ENCODE measurements at regions not wholly inside any gene's neighbourhood (a gene's known extent, or its start where the extent isn't known, plus 50 kb on each side); places are given as distances from the start of the nearest gene placed in this dataset.

DNA sequence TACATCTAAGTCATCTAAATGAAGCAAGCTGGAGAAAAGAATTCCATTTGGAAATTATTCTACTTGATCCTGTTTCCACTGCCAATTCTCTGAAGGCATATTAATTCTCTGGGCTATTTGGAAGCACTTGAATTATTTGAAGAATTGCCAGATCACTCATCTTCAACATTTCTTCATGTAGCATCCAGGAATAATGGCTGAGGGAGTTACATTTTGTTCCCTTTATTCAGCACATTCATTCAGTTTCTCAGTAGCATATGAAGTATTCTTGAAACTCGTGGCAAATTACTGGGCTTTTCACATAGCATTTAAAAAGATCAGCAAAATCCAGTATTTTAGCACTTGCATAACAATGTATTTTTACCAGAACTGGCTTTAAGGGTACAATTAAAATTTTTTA, 127.1 kb upstream of the VIPR2 start:
- DNase-seq (ENCODE audit: extremely low spot score, insufficient read length, low read depth), result no peak
- FAIRE-seq, result no peak

DNA sequence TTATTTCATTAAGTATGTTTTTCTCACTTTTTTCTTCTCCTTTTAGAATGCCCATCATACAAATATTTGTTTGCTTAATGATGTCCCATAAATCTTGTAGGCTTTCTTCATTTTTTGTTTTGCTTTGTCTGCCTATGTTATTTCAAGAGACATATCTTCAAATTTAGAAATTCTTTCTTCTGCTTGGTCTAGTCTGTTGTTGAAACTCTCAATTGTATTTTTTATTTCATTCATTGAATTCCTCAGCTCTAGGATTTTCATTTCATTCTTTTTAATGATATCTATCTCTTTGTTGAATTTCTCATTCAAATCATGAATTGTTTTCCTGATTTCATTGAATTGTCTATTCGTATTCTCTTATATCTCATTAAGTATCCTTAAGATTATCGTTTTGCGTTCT, 125.1 kb upstream of the VIPR2 start:
- DNase-seq (ENCODE audit: extremely low spot score, insufficient read length, low read depth) (no peak), FAIRE-seq (no peak)

DNA sequence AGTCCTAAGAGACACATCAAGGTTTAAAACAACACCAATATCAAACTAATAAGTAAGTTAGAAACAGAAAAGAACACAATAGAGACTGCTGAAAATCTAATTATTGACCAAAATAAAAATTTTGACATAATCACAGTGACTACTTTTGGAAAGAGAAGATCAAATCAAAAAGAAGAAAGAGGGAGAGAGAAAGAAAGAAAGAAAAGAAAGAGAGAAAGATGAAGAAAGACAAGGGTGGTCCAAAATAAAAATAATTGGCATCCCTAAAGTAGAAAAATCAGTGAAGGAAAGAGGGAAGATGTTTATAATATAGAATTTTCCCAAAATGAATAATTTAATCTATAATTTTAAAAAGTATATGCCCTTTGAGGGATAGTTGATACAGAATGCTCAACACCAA, 118.8 kb upstream of the VIPR2 start:
- FAIRE-seq (no peak), DNase-seq (ENCODE audit: extremely low spot score, insufficient read length, low read depth) (no peak)

DNA sequence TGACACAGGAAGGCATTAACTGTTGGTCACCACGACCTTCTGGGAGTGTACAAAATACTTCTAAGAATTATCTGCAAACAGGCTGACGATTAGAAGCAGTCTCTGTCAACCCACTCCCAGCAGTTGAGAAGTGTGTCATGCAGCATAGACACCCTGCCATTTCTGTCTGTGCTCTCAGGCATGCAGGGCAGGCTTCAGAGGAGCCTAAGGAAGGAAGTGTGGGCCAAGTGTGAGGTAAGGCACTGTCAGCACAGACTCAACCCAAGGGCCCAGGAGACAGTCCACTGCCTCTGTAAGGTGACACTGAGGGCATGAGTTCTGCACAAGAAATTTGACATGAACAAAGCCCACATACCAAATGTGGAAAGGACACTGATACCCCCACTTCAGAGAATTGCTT, 109.0 kb upstream of the VIPR2 start:
- FAIRE-seq (no peak), DNase-seq (ENCODE audit: extremely low spot score, insufficient read length, low read depth) (no peak)

DNA sequence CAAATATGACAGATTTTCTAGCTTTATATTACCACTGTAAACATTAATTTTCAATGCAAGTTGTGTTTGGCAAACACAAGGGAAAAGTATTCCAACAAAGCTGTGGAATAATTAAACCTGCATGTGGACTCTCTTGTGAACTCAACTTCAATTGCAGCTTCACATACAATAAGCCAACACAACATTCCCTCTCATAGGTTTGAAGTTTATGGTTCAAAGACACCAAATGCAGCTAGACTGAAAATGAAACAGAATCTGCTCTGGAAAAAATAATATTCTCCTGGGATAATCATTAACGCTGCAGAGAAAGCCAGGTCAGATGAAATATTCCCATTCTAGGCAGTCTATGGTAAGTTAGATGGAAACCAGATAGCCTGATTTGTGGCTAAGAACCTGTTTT, 105.8 kb upstream of the VIPR2 start:
- FAIRE-seq (no peak), DNase-seq (ENCODE audit: extremely low spot score, insufficient read length, low read depth) (no peak)

DNA sequence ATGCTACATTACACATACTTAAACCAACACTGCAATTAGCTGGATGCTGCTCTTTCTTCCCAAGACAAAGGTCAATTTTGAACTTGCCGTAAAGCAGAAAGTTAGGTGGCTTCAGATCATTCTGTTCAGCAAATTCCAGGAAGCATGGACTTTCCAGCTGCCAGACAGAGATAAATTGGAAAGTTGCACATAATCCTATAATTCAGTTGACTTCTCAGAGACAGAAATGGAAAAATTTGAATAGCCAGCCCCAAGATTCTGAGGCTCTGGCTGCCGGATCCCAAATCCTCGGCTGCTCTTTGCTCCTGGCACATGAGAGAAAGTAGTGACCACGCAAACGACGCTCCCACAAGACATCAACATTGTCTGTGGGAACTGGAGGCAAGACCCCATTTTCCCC, 105.0 kb upstream of the VIPR2 start:
- no peak for FAIRE-seq
- no peak for DNase-seq (ENCODE audit: extremely low spot score, insufficient read length, low read depth)

DNA sequence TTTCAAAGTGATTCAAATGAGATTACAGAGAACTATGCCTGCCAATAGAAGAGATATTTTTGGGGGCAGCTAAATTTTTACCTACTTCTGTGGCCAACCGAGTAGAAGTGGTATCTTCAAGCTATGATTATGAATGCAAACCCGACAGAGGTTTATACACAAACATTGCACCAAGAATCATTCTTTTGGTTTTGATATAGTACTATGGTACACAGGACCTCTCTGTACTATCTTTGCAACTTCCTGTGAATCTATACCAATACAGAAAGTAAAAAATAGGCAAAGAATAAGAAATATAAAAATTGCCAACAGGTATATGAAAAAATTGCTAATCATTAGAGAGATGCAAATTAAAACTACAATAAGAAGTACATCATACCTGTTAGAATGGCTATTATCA, 103.2 kb upstream of the VIPR2 start:
- no peak for FAIRE-seq
- DNase-seq (ENCODE audit: extremely low spot score, insufficient read length, low read depth), result no peak

DNA sequence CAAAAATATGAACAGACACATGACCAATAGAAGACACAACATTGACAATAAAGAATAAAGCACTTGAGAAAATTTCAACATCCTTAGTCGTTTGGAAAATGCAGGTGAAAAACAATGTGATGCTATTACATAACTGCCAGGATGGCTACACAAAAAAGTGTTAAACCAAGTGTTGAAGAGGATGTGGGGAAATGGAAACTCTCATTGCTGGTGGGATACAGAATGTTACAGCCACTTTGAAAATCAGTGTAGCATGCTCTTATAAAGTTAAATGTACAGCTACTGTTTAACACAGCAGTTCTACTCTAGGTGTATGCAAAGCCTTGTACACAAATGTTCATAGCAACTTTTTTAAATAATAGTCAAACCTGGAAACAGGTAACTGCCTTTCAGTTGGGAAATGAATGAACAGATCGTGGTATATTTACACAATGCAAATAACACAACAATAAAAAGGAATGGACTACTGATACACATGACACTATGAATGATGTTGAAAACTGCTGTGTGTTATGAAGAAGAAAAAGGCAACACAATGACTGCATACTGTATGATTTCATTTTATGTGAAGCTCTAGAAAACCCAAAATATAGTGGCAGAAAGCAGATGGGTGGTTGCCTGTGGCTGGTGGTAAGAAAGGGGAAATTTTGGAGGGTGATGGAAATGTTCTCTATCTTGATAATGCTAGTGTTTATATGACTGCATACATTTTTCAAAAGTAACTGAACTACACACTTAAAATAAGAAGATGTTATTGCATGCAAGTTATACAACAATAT, 102.2 kb upstream of the VIPR2 start:
- DNase-seq (ENCODE audit: extremely low spot score, insufficient read length, low read depth) (no peak), FAIRE-seq (no peak)

DNA sequence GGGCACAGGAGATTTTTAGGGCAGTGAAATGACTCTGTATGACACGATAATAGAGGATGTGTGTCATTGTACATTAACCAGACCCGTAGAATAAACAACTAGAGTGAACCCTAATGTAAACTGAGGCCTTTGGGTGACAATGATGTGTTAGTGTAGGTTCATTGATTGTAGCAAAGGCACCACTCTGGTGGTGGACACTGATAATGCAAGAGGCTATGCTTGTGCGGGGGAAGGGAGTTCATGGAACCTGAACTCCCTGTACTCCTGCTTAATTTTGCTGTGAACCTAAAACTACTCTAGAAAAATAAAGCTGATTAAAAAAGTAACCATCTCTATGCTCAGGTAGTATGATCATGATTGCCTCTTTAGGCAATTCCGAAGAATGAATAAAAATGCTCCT, 96.3 kb upstream of the VIPR2 start:
- no peak for DNase-seq (ENCODE audit: extremely low spot score, insufficient read length, low read depth)
- FAIRE-seq, result no peak

DNA sequence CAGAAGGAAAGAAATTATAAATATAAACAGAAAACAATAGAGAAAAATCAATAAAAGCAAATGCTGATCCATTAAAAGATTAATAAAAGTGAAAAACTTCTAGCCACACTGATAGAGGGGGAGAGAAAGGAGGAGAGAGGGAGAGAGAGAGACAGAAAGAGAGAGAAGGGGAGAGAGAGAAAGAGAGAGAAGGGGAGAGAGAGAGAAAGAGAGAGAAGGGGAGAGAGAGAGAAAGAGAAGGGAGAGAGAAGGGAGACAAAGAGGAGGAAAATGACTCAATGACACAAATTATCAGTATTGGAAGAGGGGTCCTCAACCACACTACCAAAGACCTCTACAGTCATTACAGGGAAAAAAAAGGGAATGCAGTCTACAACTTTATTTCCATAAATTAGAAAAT, 94.4 kb upstream of the VIPR2 start:
- FAIRE-seq (no peak), DNase-seq (ENCODE audit: extremely low spot score, insufficient read length, low read depth) (no peak)

DNA sequence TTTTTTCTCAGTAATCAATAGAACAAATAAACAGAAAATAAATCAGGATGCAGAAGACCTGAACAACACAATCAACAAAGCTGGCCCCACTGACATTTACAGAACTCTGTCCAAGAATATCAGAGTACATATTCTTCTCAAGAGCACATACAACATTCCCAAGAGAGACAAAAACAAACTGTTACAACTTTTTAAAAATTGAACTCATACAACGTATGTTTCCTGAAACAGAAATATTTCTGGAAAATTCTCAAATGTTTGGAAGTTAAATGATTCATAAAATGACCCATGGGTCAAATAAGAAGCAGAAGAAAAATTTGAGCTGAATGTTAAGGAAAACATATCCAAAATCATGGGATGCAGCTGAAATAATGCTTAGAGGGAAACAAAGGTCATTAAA, 93.9 kb upstream of the VIPR2 start:
- no peak for FAIRE-seq

DNA sequence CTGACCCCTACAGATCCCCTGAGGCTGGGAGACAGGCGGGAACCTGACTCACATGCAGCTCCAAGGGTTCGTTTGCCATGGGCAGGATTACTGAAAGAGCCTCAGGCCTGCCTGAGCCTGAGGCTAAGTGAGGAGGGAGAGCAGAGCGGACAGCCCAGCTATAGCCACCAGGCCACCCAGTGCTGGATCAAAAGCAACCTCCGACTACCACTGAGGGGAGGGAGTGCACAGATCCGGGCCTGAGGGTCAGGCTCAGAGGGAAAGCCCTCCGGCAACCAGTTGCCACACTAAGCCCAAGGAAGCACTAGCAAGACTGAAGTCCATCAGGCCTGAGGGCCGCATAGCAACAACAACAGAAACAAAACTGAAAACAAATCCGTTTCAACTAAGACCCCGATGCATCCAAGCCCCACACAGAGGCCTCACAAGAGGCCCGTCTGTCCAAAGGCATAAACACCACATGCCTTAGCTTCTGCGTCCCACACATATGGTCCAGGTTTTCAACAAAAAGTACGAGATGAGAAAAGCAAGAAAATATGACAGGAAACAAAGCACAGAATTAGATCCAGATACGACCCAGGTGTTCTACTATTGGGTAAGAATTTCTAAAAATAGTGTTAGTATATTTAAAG, 92.5 kb upstream of the VIPR2 start:
- DNase-seq (ENCODE audit: extremely low spot score, insufficient read length, low read depth) (no peak), FAIRE-seq (no peak)

More for the DNA sequence above, 93.9 kb upstream of the VIPR2 start:
- no peak for DNase-seq (ENCODE audit: extremely low spot score, insufficient read length, low read depth)

DNA sequence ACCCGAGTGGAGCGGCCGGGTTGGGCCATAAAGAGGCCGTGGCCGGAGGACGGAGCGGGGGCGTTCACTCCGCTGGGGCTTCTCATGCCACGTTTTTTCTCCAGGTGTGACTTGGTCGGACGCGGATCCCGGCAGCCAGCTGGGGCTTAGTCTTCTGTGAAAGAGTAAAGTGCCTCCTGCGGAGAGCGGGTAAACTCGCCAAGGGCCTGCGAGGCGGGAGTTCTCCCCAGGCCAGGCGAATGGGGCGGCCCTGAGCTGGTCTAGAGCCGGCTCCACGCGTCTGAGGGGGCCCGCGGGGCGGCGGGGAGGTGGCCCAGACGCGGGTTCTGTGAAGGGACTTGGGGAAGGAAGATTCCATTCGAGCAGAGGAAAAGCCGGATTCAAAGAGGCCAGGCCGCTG, 86.3 kb upstream of the VIPR2 start:
- no peak for FAIRE-seq

DNA sequence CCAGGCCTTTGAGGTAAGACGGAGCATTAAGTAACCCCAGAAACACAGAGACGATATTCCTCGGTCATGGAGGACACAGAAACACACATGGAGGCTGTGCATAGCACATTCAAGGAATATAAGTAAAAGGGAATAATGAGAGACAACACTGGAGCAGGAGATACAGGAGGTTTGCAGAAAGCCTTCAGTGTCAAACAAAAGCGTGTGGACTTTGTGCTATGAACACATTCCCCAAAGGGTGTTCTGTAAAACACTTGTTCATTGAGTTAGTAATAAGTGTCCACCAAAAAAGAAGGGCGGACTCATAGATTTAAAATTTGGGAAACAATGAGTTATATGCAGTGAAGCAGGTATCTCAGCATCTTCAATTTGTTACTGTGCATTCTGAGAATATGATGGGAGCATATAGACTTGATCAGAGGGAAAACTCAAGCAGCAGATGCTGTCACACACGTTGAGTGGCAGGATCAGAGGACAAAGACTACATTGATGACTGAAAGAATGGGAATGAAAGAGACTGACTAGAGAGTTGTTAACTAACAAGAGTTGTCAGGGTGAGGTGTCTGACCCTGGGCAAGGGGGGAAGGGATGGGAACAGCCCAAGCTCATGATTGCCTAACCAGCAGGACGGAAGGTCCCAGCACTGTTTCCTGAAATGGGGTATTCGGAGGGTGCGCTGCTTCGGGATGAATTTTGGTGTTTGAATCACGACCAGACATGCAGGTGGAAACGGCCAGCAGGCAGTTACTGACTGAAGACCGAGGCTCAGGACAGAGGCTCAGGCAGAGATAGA, 85.2 kb upstream of the VIPR2 start:
- FAIRE-seq, result no peak
- no peak for DNase-seq (ENCODE audit: extremely low spot score, insufficient read length, low read depth)

More for the DNA sequence above, 86.3 kb upstream of the VIPR2 start:
- no peak for DNase-seq (ENCODE audit: extremely low spot score, insufficient read length, low read depth)

DNA sequence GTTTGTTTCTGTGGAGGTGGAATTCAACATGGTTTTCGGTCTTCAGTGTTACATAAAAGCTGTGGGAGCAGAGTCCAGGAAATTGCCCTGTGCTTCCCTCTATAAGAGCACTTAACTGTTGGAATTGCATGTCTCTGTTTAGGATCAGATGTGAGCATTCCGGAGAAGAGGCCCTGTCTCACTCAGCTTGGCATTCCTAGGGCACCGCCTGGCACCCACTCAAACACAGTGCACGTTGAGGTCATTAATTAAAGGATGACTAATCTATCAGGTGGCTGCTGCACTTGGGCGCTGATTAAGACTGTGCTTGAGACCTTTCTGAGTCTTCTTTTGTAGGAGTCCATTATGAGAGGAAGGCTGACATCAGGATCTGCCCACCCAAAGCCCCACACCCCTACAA, 82.8 kb upstream of the VIPR2 start:
- no peak for DNase-seq (ENCODE audit: extremely low spot score, insufficient read length, low read depth)

DNA sequence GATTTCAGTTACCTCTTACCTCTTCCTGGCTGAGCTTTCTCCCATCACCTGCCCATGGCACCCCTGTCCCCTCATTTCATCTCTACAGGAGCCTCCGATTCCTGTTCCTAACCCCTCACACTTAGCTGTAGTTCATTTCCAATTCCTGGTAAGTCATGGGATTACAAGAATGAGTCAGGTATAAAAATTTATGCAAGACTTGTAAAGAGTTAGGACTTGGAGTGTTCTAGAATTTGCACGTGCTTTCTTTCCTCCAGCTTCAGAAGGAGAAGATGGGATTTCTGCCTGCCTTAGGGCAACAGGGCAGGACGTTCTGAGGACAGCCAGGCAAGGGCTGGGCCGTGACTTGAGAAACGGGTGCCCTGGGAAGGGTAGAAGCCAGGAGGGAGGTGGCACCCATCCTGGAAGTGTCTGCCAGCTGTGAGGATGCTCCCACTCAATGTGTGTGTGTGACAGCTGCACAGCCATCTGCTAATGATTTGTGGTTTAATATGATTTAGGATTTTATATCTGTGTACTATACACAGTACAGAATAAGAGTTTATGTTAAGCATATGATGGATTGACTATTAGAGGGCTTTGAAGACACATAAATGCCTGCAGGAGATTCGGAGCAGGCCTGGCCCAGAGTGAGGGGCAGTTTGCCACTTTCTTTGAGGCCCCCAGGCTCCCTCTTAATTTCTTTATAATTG, 81.5 kb upstream of the VIPR2 start:
- DNase-seq (ENCODE audit: extremely low spot score, insufficient read length, low read depth) (no peak), FAIRE-seq (no peak)

More for the DNA sequence above, 82.8 kb upstream of the VIPR2 start:
- FAIRE-seq, result no peak

DNA sequence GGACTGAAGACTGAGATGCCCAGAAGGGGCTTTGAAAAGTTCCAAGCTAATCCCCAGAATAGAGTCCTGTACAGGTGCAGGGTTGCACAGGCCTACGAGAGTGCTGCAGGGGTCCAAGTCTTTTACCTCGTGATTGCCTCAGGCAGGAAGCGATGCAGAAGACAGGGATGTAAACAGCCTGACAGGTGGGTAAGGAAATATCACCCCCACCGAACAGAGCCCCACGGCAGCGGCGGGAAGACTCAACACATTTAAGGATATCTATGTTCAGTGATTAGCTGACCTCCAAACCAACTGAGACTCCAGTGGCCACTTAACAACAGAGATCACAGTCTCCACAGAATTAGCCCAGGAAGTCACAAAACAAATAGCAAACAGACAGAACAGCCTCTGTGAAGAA, 73.9 kb upstream of the VIPR2 start:
- no peak for DNase-seq (ENCODE audit: extremely low spot score, insufficient read length, low read depth)

DNA sequence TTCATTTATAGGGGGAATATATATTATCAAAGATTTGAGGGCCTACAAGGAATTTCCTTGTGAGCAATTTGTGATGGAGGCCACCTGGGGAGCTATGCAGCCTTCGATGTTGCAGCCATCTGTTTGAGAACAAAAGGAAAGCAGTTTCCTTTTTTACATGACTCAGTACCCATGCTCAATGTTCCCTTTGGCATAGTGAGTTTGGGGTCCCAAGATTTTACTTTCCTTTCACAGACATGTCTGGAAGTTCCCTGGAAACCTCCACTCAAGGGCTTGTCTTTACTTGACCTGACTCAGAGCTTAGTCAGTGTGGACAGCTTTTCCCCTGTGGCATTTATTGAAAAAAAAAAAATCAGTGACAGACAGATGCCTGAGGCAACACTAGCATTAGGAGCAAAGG, 73.5 kb upstream of the VIPR2 start:
- FAIRE-seq (no peak), DNase-seq (ENCODE audit: extremely low spot score, insufficient read length, low read depth) (no peak)

More for the DNA sequence above, 73.9 kb upstream of the VIPR2 start:
- FAIRE-seq, result no peak

DNA sequence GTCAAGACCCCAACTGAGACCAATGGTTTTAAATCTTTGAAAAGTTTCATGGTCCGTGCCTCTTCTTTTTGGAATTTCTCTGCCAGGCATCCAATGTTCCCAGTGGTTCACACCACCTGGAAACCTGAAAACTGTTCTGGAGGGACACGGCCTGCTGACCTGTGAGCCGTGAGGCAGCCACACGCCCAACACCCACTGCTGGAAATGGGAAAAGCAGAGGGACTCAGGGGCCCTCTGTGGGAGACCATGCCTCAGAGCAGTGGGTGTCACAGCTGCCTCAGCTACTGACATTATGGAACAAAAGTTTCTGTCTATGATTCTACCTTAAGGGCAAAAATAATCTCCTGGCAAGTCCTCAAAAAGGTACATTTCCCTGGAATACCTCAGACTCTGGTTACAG, 70.4 kb upstream of the VIPR2 start:
- no peak for DNase-seq (ENCODE audit: extremely low spot score, insufficient read length, low read depth)
- no peak for FAIRE-seq

DNA sequence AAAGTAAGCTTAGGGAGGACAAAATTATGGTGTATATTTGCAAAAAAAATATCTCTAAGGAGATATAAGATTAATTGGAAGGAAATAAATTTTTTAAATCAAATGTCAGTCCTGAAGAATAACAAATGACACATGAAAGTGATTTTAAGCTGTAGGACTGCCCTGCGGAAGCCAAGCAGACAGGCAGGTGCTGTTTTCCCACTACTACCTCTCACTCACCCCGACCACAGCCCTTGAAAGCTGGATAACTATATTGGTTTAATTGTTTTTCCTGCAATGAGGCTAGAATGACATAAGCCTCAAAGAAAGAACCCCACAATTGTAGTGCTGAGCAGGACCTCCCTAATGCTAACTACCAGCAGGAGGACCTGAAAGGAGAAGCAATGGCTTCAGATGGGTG, 68.6 kb upstream of the VIPR2 start:
- FAIRE-seq (no peak), DNase-seq (ENCODE audit: extremely low spot score, insufficient read length, low read depth) (no peak)

DNA sequence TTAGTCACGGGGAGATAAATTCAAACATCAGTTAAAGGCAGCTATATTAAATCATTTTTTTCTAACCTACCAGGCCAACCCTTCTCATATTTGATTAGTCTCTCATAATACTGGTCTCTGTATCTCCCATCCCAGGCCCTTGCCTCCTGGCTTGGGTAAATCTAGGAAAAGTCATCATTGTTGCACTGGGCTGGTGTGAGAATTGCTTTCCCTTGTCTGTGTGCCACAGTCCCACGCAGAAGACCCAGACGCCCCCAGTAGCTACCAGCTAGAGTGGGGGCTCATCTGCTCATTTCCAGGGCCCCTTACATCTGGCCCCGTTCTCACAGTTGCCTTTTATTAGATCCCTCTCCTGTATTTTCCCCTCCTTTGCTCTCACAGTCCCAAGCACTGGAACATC, 67.6 kb upstream of the VIPR2 start:
- no peak for FAIRE-seq

More for the DNA sequence above, 67.6 kb upstream of the VIPR2 start:
- DNase-seq (ENCODE audit: extremely low spot score, insufficient read length, low read depth), result no peak
